Fibroblast of lung (primary cell): ENCODE measurements at regions not wholly inside any gene's neighbourhood (a gene's known extent, or its start where the extent isn't known, plus 50 kb on each side); places are given as distances from the start of the nearest gene placed in this dataset.

ENCODE experiments used
- DNase-seq, 2 donors: peaks; one replicate each; pipeline versions ENCODE4 v3.0.0 to v3.0.0-alpha.2; 2010; ENCODE audit warnings: low read depth in 2 of 2
- H2AFZ ChIP-seq: 2 replicates; pipeline ENCODE4 v1.5.1; 2012; ENCODE audit warnings: low read length, control low read depth, inconsistent platforms
- H3K27ac ChIP-seq: 2 replicates; pipeline ENCODE4 v1.5.1; 2011; ENCODE audit warnings: low read length, control low read depth; ENCODE audit not compliant: insufficient read depth
- H3K27me3 ChIP-seq: 2 replicates; pipeline ENCODE4 v1.5.1; 2011; ENCODE audit warnings: mild to moderate bottlenecking, low read length; ENCODE audit not compliant: control insufficient read depth, insufficient read depth
- H3K36me3 ChIP-seq: 2 replicates; pipeline ENCODE4 v1.5.1; 2011; ENCODE audit warnings: low read length; ENCODE audit not compliant: control insufficient read depth, insufficient read depth
- H3K4me1 ChIP-seq: 2 replicates; pipeline ENCODE4 v1.5.1; 2011; ENCODE audit warnings: low read length; ENCODE audit not compliant: control insufficient read depth, insufficient read depth; ENCODE audit errors: extremely low read depth
- H3K4me2 ChIP-seq: 2 replicates; pipeline ENCODE4 v1.5.1; 2011; ENCODE audit warnings: low read length, control low read depth; ENCODE audit not compliant: insufficient read depth; ENCODE audit errors: extremely low read depth
- H3K4me3 ChIP-seq, 4 experiments: fragments of 200-600 bp in 1 of 4; sonication (generic) in 1 of 4; replicated peaks in 1 of 4; 2 replicates each; pipeline ENCODE4 v1.5.1; 2011 to 2016; ENCODE audit warnings: low read length in 4 of 4, low read depth in 3 of 4, mild to moderate bottlenecking in 3 of 4, control low read depth in 2 of 4, inconsistent platforms in 1 of 4, mixed read lengths in 1 of 4; ENCODE audit not compliant: insufficient read depth in 1 of 4; ENCODE audit errors: control extremely low read depth in 1 of 4
- H3K79me2 ChIP-seq: 2 replicates; pipeline ENCODE4 v1.5.1; 2012; ENCODE audit warnings: mild to moderate bottlenecking, low read length, inconsistent platforms; ENCODE audit not compliant: control insufficient read depth, insufficient read depth
- H3K9ac ChIP-seq: 2 replicates; pipeline ENCODE4 v1.5.1; 2011; ENCODE audit warnings: mild to moderate bottlenecking, low read length, control low read depth; ENCODE audit not compliant: insufficient read depth
- H3K9me3 ChIP-seq: 2 replicates; pipeline ENCODE4 v1.5.1; 2012; ENCODE audit warnings: low read depth, low read length; ENCODE audit not compliant: control insufficient read depth, insufficient read depth
- H4K20me1 ChIP-seq: 2 replicates; pipeline ENCODE4 v1.5.1; 2011; ENCODE audit warnings: low read length; ENCODE audit not compliant: control insufficient read depth, insufficient read depth; ENCODE audit errors: extremely low read depth
- CTCF ChIP-seq, 2 donors: IDR thresholded peaks in 1 of 2; conservative IDR thresholded peaks in 1 of 2; 1 replicate in 1 of 2; 2 replicates in 1 of 2; pipeline ENCODE4 v1.5.1; 2011 to 2012; ENCODE audit warnings: low read length in 2 of 2, control low read depth in 1 of 2, inconsistent platforms in 1 of 2, low read depth in 1 of 2, mild to moderate bottlenecking in 1 of 2
- EZH2 ChIP-seq: IDR thresholded peaks from 2 replicates; pipeline ENCODE4 v1.5.1; 2012; ENCODE audit warnings: low read length, control low read depth, mild to moderate bottlenecking; ENCODE audit errors: missing control alignments

DNA sequence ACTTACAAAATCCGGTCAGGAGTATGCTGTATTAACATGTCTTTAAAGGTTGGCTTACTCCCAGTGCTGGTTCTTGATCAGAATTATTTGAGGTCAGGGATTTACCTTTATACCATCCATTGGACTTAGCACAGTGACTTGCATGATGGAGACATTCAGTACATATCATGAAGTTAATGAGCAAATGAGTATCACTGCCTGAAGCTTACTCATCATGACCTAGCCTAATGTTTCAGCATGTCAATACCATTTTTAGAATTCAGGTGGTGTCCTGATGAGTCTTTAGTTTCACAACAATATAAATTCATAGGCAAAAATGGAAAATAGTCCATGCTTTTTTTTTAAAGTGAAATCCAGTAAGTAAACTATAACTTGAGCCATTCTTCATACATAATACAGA is 226.0 kb upstream of the C9orf72 start:
- Histone ChIP-seq H3K4me3 (no peak overlapping the region), H3K9ac (no peak overlapping the region), H3K4me2 (no peak overlapping the region), H3K27me3 (no peaks in the 10 kb centered on the region), H3K27ac (no peak overlapping the region), H3K36me3 (no peaks in the 10 kb centered on the region), H2AFZ (no peak overlapping the region), H3K79me2 (no peaks in the 10 kb centered on the region), H3K4me1 (no peaks in the 10 kb centered on the region), H4K20me1 (no peaks in the 10 kb centered on the region), H3K9me3 (no peaks in the 10 kb centered on the region)
- DNase-seq = no peak
- no peak for TF ChIP-seq EZH2
- TF ChIP-seq CTCF (conservative IDR thresholded peaks at IDR 0.05 in 1 of 2, IDR thresholded peaks at IDR 0.05 in 1 of 2; ENCODE audit: low read depth in 1 of 2, low read length in 2 of 2) = no peak

DNA sequence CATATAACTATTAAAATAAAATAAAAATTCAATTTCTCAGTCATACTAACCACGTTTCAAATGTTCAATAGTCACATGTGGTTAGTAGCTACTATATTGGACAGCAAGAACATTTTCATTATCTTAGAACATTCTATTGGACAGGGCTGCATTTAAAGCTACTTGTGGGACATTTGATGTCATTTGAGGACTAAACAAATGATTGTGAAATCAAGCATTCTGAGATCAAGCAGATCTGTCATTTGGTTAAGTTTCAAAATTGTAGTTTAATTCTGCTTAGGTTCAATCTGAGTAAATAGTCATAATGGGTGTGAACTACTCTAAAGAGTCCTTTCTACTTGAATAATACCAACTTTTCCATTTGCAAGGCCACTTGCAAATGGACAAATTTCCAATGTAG is 226.9 kb upstream of the C9orf72 start:
- Histone ChIP-seq H3K27me3 (no peaks in the 10 kb centered on the region), H3K36me3 (no peaks in the 10 kb centered on the region), H3K4me1 (no peaks in the 10 kb centered on the region), H3K9me3 (no peaks in the 10 kb centered on the region), H3K9ac (no peak overlapping the region), H2AFZ (no peak overlapping the region), H3K79me2 (no peaks in the 10 kb centered on the region), H3K4me2 (no peak overlapping the region), H3K27ac (no peak overlapping the region), H3K4me3 (no peak overlapping the region), H4K20me1 (no peaks in the 10 kb centered on the region)
- DNase-seq = no peak
- TF ChIP-seq CTCF (conservative IDR thresholded peaks at IDR 0.05 in 1 of 2, IDR thresholded peaks at IDR 0.05 in 1 of 2; ENCODE audit: low read depth in 1 of 2, low read length in 2 of 2) (no peak), EZH2 (no peak)

GRCh38 chr9:27800692-27801370 is 227.6 kb upstream of the C9orf72 start:
- H3K4me2 ChIP-seq = no peak overlapping the region
- H3K36me3 ChIP-seq = no peaks in the 10 kb centered on the region
- no peak overlapping the region for H3K9ac ChIP-seq
- H3K9me3 ChIP-seq = no peaks in the 10 kb centered on the region
- TF ChIP-seq EZH2 (no peak), CTCF (conservative IDR thresholded peaks at IDR 0.05 in 1 of 2, IDR thresholded peaks at IDR 0.05 in 1 of 2; ENCODE audit: low read depth in 1 of 2, low read length in 2 of 2) (no peak)
- H2AFZ ChIP-seq = no peak overlapping the region
- no peaks in the 10 kb centered on the region for H3K4me1 ChIP-seq
- no peak overlapping the region for H3K27ac ChIP-seq
- H4K20me1 ChIP-seq = no peaks in the 10 kb centered on the region
- H3K79me2 ChIP-seq = no peaks in the 10 kb centered on the region
- no peak for DNase-seq
- no peaks in the 10 kb centered on the region for H3K27me3 ChIP-seq
- H3K4me3 ChIP-seq = no peak overlapping the region
